GM19372 (cell line): ENCODE measurements at regions not wholly inside any gene's neighbourhood (a gene's known extent, or its start where the extent isn't known, plus 50 kb on each side); places are given as distances from the start of the nearest gene placed in this dataset.
"Not testable (repeated sequence)": the region's sequence is repeated elsewhere in the genome, so short reads cannot be mapped to it uniquely, and the experiment has no call there.

Source experiments
- ATAC-seq: cut with Tn5 transposase; IDR thresholded peaks from one replicate; pipeline ENCODE4 v1.9.1; 2021; ENCODE audit warnings: mild to moderate bottlenecking, low read depth, moderate library complexity; ENCODE audit not compliant: unreplicated experiment

DNA sequence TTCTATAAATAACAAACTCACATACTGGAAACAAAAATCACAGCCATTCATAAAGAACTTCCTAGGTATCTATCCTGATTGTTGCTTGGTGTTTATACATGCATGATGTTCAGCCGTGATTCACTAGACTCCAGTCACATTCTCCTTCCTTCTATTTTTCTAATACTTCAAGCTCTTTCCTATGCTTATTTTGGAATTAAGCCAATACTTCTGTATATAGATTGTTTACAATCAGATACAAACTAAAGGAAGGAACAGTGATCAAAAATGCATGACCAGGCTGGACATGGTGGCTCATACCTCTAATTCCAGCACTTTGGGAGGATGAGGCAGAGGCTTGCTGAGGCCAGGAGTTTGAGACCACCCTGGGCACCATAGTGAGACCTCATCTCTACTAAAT is 377.5 kb upstream of the IRAK1BP1 start:
- ATAC-seq, result no peak

DNA sequence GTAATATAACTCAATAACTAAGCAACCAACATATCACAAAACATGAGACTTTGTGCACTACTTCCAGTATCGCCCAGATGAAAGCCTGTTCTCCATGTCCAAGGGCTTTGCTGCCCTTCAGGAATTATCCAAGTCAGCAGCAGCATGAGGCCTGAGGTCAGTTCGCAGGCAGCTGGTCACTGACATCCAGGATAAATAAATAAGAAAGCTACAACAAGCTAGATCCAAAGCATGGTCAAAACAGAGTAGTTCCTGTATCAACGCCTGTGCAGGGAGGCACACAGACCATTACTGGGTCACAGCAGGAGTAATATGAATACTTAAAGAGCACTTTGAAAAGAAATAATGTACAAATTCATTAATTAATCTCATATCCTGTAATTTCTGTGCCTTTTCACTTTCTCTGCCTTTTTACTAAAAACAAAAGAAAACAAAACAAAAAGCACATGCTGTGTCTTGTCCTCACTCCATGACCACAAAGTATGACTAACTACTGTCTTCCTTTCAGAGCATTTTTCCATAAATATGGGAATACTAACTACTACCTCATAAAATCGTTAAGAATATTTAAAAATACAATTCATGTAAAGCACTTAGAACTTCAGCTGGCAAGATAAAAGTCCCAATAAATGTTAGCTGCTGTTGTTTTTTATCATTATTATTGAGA is 374.9 kb upstream of the IRAK1BP1 start:
- ATAC-seq, result no peak

DNA sequence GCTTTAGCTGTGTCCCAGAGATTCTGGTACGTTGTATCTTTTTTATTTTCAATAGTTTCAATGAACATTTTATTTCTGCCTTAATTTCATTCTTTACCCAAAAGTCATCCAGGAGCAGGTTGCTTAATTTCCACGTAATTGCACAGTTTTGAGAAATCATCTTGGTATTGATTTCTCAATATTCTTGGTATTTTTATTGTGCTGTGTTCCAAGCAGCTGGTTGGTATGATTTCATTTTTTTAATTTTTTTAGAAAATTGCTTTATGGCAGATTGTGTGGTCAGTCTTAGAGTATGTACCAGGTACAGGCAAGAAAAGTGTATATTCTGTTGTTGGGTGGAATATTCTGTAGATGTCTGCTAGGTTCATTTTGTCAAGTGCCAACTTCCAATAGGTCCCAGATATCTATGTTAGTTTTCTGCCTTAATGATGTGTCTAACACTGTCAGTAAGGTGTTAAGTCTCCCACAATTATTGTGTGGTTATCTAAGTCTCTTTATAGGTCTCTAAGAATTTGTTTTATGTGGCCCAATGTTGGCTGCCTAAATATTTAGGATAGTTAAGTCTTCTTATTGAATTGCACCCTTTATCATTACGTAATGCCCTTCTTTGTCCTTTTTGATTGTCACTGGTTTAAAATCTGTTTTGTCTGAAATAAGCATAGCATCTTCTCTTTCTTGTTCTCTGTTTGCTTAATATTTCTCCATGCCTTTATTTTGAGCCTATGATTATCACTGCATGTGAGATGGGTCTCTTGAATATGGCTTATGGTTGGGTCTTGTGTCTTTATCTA is 366.9 kb upstream of the IRAK1BP1 start:
- no peak for ATAC-seq

DNA sequence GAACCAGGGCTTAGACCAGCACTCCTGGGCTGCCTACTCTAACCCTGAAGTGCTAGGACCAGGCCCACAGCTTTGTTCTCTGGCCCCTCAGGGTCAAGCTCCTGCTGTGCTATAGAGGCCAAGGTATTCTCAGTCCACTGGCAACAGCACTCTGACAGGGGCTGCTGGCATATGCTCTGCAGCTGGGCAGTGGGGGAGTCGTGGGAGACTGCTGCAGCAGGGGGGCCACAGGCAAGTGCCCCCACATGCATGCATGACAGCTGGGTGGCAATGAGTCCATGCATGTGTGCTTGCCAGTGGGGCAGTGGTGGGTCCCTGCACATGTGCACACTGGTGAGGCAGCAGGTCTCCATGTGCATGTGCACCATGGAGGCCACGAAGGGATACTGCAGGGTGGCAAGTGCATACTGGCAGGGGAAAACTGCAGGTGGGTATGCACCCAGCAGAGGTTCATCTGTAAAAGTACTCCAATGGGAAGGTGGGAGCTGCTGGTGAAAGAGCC is 364.9 kb upstream of the IRAK1BP1 start:
- ATAC-seq, result no peak

DNA sequence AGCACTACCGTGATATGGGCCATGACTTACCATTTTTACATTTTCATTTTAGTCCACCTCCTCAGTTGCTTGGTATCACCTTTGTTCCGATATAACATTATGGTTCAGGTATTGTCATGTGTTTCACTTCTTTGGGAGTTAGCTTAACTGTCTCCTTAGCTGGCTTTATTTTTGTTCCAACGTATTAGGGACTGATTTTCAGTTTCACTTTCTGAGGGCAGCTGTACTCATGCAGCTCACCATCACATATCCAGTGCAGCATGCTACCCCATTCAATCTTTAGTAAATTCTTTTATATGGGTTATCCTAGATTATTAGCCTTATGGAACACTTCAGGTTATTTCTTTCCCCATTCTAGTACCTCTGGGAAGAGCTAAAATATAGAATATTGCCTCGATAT is 362.2 kb upstream of the IRAK1BP1 start:
- ATAC-seq, result no peak

DNA sequence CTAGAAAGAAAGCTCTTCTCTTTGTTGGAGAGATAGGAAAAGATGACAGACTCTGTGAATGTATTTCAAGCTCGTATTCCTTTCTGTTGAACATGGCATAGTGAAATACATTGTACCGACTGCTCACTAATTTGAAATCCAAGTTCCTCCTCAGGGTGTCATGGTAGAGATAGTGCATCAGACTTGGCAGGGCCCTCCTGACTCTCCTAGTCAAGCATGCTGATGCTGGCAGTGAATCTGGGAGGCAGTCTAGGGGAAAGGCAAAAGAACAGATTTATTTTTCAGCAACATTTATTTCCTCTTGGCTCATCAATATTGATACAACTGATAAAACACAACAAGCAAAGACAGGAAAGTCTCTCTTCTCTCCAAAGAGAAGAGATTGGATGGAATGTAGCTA is 356.3 kb upstream of the IRAK1BP1 start:
- ATAC-seq, result no peak

DNA sequence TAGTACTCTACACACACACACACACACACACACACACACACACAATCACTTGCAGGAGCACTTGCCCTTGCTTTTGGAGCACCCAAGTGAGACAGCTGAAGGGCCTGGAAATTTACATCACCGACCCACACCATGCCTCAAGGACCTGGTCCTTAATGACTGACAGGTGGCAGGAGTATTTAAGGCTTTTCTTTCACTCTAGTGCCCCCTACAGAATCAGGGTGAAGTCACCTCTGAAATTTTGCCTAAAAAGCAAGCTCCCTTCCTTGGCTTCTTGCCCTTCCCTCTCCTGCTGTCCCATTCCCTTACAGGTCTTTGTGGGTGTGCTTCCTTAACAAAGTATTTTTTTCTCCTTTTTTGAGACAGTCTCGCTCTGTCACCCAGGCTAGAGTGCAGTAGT is 353.5 kb upstream of the IRAK1BP1 start:
- ATAC-seq, result no peak

DNA sequence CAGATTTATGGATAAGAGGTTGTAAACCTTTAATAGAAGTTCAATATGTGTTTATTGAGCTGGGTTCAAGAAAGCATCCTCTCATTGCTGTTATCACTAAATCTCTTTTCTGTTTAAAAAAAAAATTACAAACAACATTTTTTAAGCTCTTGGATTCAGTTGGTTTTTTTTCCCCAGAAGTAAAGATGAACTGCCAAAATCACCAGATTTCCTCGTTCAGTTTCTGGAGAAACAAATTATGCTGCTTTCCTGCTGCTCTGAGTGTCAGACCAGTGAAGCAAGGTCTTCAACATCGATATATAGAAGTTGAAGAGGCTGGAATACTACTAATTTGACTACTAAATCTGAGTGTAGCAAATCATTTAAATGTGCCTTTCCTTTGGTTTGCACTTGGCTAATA is 352.1 kb upstream of the IRAK1BP1 start:
- ATAC-seq, result no peak

DNA sequence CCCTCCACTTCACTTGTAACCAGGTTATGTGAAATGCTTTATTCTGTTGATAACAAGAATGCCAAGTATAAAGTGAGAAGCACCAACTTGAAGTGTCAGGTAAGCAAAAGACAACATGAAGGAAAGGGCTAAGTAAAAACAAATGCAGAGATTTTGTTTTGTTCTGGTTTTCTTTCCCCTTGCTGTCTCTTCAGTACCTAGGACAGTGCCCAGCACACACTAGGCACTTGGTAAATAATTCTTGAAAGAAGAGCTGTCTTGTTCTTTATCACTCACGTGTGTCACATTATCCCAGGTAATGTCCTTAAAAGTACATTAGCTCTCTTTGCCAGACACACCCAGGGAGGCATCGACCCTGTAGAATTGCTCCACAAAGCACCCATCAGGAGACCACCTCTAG is 350.0 kb upstream of the IRAK1BP1 start:
- no peak for ATAC-seq

DNA sequence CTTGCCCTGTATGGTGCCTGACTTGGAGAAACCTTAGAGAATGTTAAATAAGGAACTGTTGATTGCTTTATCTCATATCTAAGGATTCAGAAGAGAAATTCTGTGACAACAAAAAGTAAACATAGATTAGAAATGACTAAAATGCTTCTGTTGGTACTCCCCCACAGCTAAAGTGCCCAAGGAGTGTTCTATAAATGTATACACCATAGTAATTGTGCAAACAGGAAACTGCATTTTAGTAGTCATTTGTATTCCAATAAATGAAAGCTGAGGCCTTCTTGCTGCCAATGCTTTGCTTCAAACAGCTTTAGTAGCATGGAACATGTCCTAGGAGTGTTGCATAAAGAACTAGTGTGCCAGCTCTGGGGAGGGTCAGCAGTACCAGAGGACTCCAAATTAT is 343.7 kb upstream of the IRAK1BP1 start:
- ATAC-seq, result no peak

DNA sequence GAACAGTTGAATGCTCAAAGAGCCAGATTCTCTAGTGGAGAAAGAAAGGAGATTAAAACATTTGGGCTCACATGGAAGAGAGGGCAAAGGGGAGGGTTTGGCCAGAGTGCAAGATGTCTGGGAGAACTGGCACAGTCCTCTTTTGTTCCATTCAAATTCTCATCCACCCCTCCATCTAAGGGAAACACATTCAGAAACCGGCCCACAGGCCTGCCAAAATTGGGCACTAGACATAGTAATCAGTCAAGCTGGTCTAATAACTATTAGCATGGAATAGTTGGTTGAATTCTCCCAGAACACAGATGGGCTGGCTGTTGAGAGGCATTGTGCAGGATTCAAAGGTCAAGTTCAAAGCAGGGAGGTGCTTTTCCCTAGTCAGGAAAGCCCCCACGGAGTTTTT is 341.4 kb upstream of the IRAK1BP1 start:
- no peak for ATAC-seq

DNA sequence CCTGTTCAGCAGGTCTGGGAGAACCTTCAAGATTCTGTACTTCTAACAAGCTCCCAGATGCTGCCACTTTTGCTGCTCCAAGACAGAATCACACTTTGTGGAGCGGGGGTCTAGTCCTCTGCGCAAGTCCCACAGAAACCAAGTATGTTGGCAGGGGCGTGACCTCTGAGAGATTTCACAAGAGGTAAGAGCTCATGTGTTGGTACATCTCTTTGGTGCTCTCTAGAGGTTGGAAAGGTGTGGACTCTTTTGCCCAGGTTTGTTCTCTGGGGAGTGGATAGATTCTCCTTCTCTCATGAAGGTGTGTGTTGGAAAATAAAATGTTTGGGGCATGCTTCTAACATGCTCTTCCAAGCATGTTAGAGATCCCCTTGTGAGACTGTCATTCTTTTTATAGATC is 340.9 kb upstream of the IRAK1BP1 start:
- ATAC-seq, result no peak

DNA sequence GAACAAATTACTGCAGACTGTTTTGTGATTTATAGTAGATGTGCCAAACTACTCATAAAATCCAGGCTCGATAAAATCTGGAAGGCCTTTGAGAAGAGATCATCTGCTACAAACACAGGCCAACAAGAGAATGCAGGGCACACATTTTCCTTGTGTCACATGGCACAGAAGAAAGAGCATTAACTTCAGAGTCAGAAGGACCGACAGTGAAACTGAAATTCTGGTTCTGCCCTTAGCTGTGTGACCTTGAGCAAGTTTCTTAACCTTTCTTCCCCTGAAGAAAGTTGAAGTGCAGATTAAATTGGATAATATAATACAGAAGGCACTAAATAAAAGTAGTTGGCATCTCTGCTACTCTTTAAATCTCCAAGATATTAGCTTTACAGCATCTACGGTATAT is 338.4 kb upstream of the IRAK1BP1 start:
- ATAC-seq, result no peak

DNA sequence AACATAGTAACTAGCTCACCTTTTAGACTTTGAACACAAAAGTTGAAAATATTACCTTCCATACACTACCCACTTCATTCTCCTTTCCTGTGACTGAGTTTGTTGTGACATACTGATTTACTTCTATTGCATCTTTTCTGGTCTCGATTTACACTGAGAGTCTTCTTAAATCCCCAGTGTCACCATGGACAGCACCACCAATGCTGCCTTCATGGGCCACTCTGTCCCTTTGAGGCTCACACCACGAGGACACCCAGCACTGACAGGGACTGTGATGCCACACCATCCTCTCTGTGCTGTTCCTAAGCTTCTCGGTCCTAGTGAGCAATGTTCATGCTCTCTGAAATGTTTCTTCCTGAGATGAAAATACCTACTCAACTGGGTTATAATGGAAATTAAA is 337.1 kb upstream of the IRAK1BP1 start:
- ATAC-seq, result no peak

DNA sequence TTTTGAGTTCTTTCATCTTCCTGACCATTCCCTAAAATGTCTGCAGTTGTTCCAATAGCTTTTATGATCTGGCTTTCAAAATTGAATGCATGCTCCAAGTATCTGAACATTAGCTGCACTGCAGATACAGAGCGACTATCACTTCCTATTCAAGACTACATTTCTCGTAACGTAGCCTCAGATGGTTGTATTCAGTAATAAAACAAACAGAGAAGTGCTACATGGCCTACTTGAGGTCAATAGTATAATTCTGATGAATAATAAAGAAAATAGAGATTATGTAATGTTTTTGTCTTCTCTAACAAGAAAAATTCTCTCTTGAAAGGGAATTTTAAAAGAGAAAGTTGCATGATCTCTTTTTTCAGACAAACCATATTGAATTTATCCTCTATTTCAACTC is 333.9 kb upstream of the IRAK1BP1 start:
- ATAC-seq, result no peak

DNA sequence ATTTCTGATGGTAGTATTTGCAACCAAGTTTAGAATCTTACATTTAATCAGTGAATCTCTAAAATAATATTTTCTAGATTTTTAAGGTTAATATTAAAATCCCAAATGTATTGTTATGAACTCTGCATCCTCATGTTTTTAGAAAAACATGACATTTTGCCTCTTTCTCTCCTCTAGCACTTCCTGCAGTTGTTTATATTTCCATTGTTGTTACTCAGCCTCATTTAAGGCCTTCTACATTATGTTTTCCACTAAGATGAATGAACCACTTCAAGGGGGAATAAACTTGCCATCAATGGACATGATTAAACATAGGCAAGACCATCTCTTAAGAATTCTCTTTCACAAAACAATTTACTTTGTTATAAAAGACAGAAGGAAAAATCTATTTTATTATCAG is 333.5 kb upstream of the IRAK1BP1 start:
- ATAC-seq, result no peak

DNA sequence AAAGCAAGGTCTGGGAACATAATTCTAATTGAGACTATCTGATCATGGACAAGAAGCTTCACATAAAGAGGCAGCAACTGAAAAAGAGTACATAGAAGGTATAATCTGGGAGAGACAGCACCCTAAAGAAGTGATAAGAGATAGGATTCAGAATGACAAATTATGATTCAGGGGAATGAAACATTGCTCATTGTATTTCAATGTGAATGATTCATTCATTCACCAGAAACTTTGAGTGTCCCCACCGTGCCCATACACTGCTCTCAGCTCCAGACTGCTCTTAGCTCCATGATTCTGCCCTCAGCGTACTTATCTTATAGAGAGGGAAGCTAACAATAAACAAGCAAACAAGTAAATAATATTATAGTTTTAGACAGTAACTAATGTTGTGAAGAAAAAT is 329.3 kb upstream of the IRAK1BP1 start:
- ATAC-seq, result no peak

DNA sequence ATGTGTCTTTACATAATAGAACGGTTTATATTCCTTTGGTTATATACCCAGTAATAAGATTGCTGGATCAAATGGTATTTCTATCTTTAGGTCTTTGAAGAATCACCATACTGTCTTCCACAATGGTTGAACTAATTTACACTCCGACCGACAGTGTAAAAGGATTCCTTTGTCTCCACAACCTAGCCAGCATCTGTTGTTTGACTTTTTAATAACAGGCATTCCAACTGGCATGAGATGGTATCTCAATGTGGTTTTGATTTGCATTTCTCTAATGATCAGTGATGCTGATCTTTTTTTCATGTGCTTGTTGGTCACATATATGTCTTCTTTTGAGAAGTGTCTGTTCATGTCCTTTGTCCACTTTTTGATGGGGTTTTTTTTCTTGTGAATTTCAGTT is 319.7 kb upstream of the IRAK1BP1 start:
- ATAC-seq, result not testable (repeated sequence)

DNA sequence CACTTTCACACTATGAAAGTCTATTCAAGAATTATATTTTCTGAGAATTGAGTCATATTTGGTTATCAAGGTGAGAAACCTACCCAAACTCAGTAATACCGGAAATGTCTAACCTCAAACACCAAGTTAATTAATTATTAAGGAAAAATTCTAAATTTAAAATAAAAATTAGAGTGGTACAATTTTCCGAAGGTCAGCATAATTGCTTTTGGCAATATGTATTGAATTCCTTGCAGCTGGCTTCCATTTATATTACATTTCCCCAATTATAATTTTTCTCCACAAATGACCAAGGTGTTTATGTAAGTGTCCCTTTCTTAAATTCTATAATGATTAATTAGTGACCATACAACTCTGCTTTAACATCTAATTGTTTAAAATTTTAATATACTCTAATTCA is 316.0 kb upstream of the IRAK1BP1 start:
- no peak for ATAC-seq

DNA sequence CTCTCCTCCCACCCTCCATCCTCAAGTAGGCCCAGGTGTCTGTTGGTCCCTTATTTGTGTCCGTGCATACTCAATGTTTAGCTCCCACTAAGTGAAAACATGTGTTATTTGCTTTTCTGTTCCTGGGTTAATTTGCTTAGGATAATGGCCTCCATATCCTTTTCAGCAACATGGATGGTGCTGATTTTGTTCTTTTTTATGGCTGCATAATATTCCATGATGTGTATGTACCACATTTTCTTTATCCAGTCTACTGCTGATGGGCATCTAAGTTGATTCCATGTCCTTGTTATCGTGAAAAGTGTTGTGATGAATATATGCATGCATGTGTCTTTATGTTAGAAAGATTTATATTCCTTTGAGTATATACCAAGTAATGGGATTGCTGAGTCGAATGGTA is 314.9 kb upstream of the IRAK1BP1 start:
- no peak for ATAC-seq

DNA sequence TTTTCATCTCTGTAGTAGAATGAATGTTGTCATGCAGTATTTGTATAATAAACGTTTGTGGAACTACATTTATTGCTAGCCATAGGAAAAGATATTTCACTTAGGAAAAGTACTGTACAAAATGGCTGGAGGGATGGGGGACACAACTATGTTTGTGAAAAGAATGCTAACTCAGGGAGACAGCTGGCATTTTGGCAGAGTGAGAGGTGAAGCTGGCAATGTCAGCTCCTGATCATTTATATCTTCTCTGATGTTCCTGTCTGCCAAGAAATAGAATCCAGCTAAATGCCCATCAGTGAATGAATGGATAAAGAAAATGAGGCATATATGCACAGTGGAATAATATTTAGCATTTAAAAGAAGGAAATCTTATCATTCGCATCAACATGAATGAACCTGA is 313.0 kb upstream of the IRAK1BP1 start:
- ATAC-seq, result no peak

DNA sequence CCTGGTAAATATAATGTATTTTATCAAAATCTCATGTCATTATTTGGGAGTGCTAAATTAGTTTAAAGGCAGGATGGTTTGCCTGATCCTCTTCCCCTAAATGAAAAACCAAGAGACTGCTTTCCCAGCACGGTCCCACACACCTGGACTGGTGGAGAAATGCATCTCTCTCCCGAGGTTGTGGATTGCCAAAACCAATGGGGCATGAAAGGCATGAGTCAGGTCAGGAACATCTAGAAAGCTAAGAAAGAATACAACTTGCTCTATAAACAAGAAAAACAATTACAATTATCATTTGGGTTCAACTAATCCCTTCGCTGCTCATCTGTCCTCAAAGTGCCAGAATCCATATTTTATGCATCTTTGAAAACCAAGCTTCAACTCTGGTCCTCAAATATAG is 308.3 kb upstream of the IRAK1BP1 start:
- no peak for ATAC-seq
